HFFc6 (cell line): ENCODE measurements at regions not wholly inside any gene's neighbourhood (a gene's known extent, or its start where the extent isn't known, plus 50 kb on each side); places are given as distances from the start of the nearest gene placed in this dataset.

Experiments
- DNase-seq: peaks from one replicate; pipeline ENCODE4 v3.0.0-alpha.2; 2018
- H3K27ac Mint-ChIP-seq: 2 replicates; pipeline ENCODE4 v1.8.0; 2020; ENCODE audit warnings: mild to moderate bottlenecking, mixed read lengths
- H3K27me3 Mint-ChIP-seq: 2 replicates; pipeline ENCODE4 v1.8.0; 2021; ENCODE audit warnings: mild to moderate bottlenecking, moderate library complexity, mixed read lengths; ENCODE audit not compliant: insufficient read depth
- H3K36me3 Mint-ChIP-seq: 2 replicates; pipeline ENCODE4 v1.8.0; 2021; ENCODE audit warnings: low read depth, mixed read lengths
- H3K4me1 Mint-ChIP-seq: 2 replicates; pipeline ENCODE4 v1.8.0; 2020; ENCODE audit warnings: low read depth, mixed read lengths
- H3K4me3 Mint-ChIP-seq: 2 replicates; pipeline ENCODE4 v1.8.0; 2020; ENCODE audit warnings: mild to moderate bottlenecking, moderate library complexity, mixed read lengths
- H3K9me3 Mint-ChIP-seq: 2 replicates; pipeline ENCODE4 v1.8.0; 2020; ENCODE audit warnings: mild to moderate bottlenecking, mixed read lengths
- CTCF ChIP-seq: fragments of 200-600 bp; sonication (generic); IDR thresholded peaks from 2 replicates; pipeline ENCODE4 v1.5.0; 2021; ENCODE audit warnings: antibody characterized with exemption, mild to moderate bottlenecking

GRCh38 chr15:26378304-26378703, 394.6 kb downstream of the GABRB3 start:
- Mint-ChIP-seq H3K4me1 (no peaks in the 10 kb centered on the region), H3K4me3 (no peak overlapping the region), H3K27me3 (no peaks in the 10 kb centered on the region; the same call in 1 of the 2 replicates), H3K36me3 (no peaks in the 10 kb centered on the region; the same call in 1 of the 2 replicates), H3K27ac (no peak overlapping the region), H3K9me3 (peaks cover 51% of the 10 kb centered on the region)
- DNase-seq: no peak
- TF ChIP-seq CTCF: no peak

- H3K4me1 Mint-ChIP-seq: no peaks in the 10 kb centered on the region
- no peak overlapping the region for H3K4me3 Mint-ChIP-seq
Measured at GRCh38 chr15:26376243-26376642, 396.6 kb downstream of the GABRB3 start.

DNA sequence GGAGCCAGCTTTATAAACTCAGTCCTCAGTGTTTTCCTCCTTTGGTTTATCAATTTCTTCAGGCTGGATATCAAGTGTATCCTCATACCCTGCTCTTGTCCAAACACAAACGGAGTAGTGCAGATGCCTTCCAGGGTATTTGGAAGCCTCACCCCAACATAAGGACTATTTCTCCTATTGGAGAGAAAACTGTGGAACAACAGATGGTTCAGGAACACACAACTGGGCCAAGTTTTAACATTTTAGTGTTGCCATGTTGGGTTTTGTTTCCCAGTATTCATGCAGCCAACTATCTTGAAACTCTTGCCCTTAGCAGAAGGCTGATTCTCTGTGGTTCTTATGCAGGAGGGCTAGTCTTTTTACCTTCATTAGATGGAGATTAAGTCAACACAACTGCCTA, 398.1 kb downstream of the GABRB3 start:
- no peaks in the 10 kb centered on the region for H3K4me1 Mint-ChIP-seq
- no peak for TF ChIP-seq CTCF
- no peak overlapping the region for H3K4me3 Mint-ChIP-seq
- peaks cover 7% of the 10 kb centered on the region; the same call in 1 of the 2 replicates for H3K36me3 Mint-ChIP-seq
- DNase-seq: no peak
- H3K27ac Mint-ChIP-seq: no peak overlapping the region
- H3K9me3 Mint-ChIP-seq: peaks cover 66% of the 10 kb centered on the region
- peaks cover 2% of the 10 kb centered on the region for H3K27me3 Mint-ChIP-seq

More at GRCh38 chr15:26376243-26376642, 396.6 kb downstream of the GABRB3 start:
- Mint-ChIP-seq H3K27ac (no peak overlapping the region), H3K27me3 (peaks cover 2% of the 10 kb centered on the region), H3K9me3 (peaks cover 56% of the 10 kb centered on the region), H3K36me3 (peaks cover 7% of the 10 kb centered on the region; the same call in 1 of the 2 replicates)
- no peak for TF ChIP-seq CTCF
- DNase-seq: no peak

GRCh38 chr15:26372706-26373105, 400.2 kb downstream of the GABRB3 start:
- peaks cover 63% of the 10 kb centered on the region for H3K9me3 Mint-ChIP-seq

GRCh38 chr15:26365077-26365476, 407.8 kb downstream of the GABRB3 start:
- peaks cover 2% of the 10 kb centered on the region for H3K27me3 Mint-ChIP-seq
- no peak overlapping the region for H3K4me3 Mint-ChIP-seq
- H3K27ac Mint-ChIP-seq: no peak overlapping the region
- peaks cover 38% of the 10 kb centered on the region for H3K9me3 Mint-ChIP-seq
- H3K36me3 Mint-ChIP-seq: no peaks in the 10 kb centered on the region
- no peak for TF ChIP-seq CTCF
- no peaks in the 10 kb centered on the region for H3K4me1 Mint-ChIP-seq
- no peak for DNase-seq

More at GRCh38 chr15:26372706-26373105, 400.2 kb downstream of the GABRB3 start:
- Mint-ChIP-seq H3K4me3 (no peak overlapping the region), H3K27ac (no peak overlapping the region), H3K4me1 (no peaks in the 10 kb centered on the region), H3K27me3 (peaks cover 3% of the 10 kb centered on the region), H3K36me3 (peaks cover 7% of the 10 kb centered on the region; the same call in 1 of the 2 replicates)
- DNase-seq: no peak
- no peak for TF ChIP-seq CTCF

DNA sequence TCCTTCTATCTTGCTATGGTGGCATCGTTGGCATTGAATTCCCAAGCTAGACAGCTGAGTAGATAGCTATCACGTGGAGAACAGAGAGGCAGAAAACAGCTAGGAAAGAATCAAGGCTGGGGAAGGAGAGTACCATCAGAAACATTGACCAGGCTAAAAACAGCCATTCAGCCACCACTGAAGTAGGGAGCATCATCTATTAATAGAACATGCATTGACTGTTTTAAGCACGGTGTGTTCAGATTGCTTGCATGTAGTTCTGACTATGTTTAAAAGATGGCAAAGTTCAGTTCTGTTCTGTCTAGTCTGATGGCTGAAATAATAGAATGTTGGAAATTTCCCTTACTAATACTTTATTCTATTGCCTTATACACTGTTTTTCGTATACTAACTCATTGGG, 413.0 kb downstream of the GABRB3 start:
- TF ChIP-seq CTCF: no peak
- no peaks in the 10 kb centered on the region for H3K4me1 Mint-ChIP-seq
- H3K9me3 Mint-ChIP-seq: peaks cover 29% of the 10 kb centered on the region
- no peaks in the 10 kb centered on the region; the same call in 1 of the 2 replicates for H3K27me3 Mint-ChIP-seq
- no peaks in the 10 kb centered on the region for H3K36me3 Mint-ChIP-seq
- no peak for DNase-seq
- H3K27ac Mint-ChIP-seq: no peak overlapping the region
- H3K4me3 Mint-ChIP-seq: no peak overlapping the region
